ENCODE measurements at regions not wholly inside any gene's neighbourhood (a gene's known extent, or its start where the extent isn't known, plus 50 kb on each side); places are given as distances from the start of the nearest gene placed in this dataset.

DNA sequence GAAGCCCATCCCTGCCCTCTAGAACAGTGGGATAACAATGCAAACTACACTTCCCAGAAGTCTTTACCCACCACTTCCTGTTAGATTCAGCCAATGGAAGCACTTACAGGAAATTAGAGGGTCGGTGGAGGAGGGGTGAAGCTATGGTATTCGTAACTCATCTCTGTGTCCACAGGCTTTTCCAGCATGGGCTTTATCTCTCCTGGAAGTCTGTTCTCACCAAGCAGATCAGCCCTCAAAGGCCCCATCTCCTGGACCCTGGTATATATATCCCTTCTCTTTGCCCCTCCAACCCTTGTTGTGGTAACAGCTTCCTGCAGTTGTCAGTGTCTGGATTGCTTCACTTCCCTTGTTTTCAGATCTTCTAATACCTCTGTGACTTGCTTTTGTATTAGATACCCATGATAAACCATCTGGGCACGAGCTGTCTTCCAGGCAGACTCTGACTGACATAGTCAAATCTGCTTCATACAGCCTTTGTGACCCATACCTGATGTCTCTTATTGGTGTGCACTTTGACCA lies 475.0 kb upstream of the POU3F3 start:
- H3K4me3 Mint-ChIP-seq, result peak overlapping the region; percentile 88
- H3K9me3 Mint-ChIP-seq, result no peaks in the 10 kb centered on the region
- no peaks in the 10 kb centered on the region for H3K27me3 Mint-ChIP-seq
- no peaks in the 10 kb centered on the region for H3K36me3 Mint-ChIP-seq
- peaks cover 20% of the 10 kb centered on the region for H3K4me1 Mint-ChIP-seq
- H3K27ac Mint-ChIP-seq, result peak overlapping the region; percentile 60

GRCh38 chr2:104384961-104385360 lies 469.0 kb upstream of the POU3F3 start:
- H3K9me3 Mint-ChIP-seq, result peaks cover 4% of the 10 kb centered on the region
- H3K27me3 Mint-ChIP-seq, result peaks cover 8% of the 10 kb centered on the region
- H3K4me1 Mint-ChIP-seq, result peaks cover 4% of the 10 kb centered on the region
- no peak overlapping the region for H3K4me3 Mint-ChIP-seq
- no peak overlapping the region for H3K27ac Mint-ChIP-seq
- no peaks in the 10 kb centered on the region for H3K36me3 Mint-ChIP-seq

DNA sequence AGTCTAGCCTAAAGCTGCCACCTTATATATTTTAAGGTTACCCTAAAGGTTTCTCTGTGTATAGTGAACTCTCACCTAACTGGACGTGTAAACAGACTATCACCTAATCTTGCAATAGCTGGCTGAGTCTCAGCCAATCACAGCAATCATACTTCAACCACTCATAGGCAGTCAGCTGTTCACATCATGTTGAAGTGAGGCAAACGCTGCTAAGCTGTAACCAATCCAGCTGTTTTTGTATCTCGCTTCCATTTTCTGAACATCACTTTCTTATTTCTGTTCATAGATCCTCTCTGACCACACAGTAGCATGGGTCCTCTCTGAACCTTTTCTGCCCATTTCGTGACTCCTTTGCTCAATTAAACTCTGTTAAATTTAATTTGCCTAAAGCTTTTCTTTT lies 468.2 kb upstream of the POU3F3 start:
- Mint-ChIP-seq H3K36me3 (no peaks in the 10 kb centered on the region), H3K27ac (no peak overlapping the region), H3K4me1 (no peaks in the 10 kb centered on the region), H3K27me3 (peaks cover 8% of the 10 kb centered on the region), H3K9me3 (peaks cover 4% of the 10 kb centered on the region), H3K4me3 (no peak overlapping the region)

GRCh38 chr2:104388296-104388695 lies 465.6 kb upstream of the POU3F3 start:
- Mint-ChIP-seq H3K36me3 (no peaks in the 10 kb centered on the region), H3K9me3 (peaks cover 4% of the 10 kb centered on the region), H3K27me3 (peaks cover 10% of the 10 kb centered on the region), H3K4me1 (no peaks in the 10 kb centered on the region), H3K4me3 (no peak overlapping the region), H3K27ac (no peak overlapping the region)

DNA sequence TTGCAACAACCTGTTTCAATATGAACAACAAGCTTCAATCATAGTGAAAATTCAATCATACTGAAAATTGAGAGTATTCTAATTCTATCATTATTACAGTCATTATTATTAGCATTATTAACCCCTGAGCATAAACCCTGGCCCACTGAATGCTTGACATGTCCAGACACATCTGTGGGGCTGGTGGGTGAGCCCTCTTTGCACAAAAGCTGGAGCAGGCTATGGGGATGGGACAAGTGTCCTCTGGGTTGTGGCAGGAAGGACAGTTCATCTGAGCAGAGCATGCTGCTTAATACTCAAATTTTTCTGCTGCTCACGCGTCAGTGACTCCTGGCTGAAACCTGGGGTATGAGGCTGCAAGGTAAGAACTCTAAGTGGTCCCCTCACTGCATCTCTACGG lies 451.1 kb upstream of the POU3F3 start:
- Mint-ChIP-seq H3K27ac (no peak overlapping the region), H3K4me3 (no peak overlapping the region), H3K27me3 (peaks cover 6% of the 10 kb centered on the region), H3K9me3 (no peaks in the 10 kb centered on the region), H3K36me3 (no peaks in the 10 kb centered on the region), H3K4me1 (no peaks in the 10 kb centered on the region)

- no peak overlapping the region for H3K27ac Mint-ChIP-seq
- peaks cover 4% of the 10 kb centered on the region for H3K27me3 Mint-ChIP-seq
- no peaks in the 10 kb centered on the region for H3K36me3 Mint-ChIP-seq
- no peaks in the 10 kb centered on the region for H3K9me3 Mint-ChIP-seq
- H3K4me1 Mint-ChIP-seq, result no peaks in the 10 kb centered on the region
- H3K4me3 Mint-ChIP-seq, result no peak overlapping the region
Measured at GRCh38 chr2:104404526-104404925, 449.4 kb upstream of the POU3F3 start.

- Mint-ChIP-seq H3K4me1 (no peaks in the 10 kb centered on the region), H3K9me3 (no peaks in the 10 kb centered on the region), H3K27ac (peak overlapping the region; percentile 49), H3K4me3 (no peak overlapping the region), H3K27me3 (peaks cover 4% of the 10 kb centered on the region), H3K36me3 (no peaks in the 10 kb centered on the region)
Measured at GRCh38 chr2:104405623-104406022, 448.3 kb upstream of the POU3F3 start.

DNA sequence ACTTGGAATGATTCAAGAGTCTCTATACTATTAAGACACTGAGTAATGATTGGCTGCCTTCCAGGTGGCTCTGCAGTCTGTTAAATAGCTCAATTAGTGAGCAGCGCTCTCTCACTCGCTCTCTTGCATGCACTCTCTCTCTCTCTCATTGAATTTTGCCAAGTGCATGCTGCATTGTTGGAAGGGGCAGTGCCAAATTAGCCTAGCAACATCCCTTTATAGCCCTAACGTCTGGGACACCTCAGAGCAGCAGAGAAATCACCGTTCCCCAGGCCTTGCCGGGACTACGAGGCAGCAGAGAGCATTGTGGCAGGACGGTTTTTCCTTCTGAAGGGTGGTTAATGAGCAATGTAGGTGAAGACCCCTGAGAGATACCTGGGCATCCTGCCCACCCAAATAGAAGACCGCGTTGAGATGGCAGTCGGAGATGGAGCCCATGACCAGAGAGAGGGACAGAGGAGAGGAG lies 447.6 kb upstream of the POU3F3 start:
- no peaks in the 10 kb centered on the region for H3K4me1 Mint-ChIP-seq
- peaks cover 4% of the 10 kb centered on the region for H3K27me3 Mint-ChIP-seq
- no peaks in the 10 kb centered on the region for H3K9me3 Mint-ChIP-seq
- no peaks in the 10 kb centered on the region for H3K36me3 Mint-ChIP-seq
- no peak overlapping the region for H3K27ac Mint-ChIP-seq
- no peak overlapping the region for H3K4me3 Mint-ChIP-seq

DNA sequence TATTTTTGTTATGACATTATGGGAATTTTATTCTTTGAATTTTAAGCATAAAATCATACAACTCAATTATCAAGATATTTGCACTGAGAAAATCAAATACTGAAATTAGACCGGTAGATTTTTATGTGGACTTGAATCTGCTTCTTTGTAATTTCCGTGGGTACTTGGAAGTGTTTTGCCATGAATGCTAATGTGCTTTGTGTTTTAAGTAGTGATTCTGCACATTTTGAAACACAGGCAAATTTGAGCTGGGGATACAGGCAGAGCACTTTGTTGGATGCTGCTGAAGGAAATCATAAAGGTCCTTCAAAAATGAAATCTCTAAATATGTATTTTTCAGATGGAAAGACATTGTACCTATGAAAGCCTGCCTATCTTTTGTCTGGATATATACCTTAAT lies 446.3 kb upstream of the POU3F3 start:
- no peaks in the 10 kb centered on the region for H3K4me1 Mint-ChIP-seq
- H3K27ac Mint-ChIP-seq, result no peak overlapping the region
- H3K4me3 Mint-ChIP-seq, result no peak overlapping the region
- no peaks in the 10 kb centered on the region for H3K36me3 Mint-ChIP-seq
- no peaks in the 10 kb centered on the region for H3K9me3 Mint-ChIP-seq
- H3K27me3 Mint-ChIP-seq, result peaks cover 3% of the 10 kb centered on the region

DNA sequence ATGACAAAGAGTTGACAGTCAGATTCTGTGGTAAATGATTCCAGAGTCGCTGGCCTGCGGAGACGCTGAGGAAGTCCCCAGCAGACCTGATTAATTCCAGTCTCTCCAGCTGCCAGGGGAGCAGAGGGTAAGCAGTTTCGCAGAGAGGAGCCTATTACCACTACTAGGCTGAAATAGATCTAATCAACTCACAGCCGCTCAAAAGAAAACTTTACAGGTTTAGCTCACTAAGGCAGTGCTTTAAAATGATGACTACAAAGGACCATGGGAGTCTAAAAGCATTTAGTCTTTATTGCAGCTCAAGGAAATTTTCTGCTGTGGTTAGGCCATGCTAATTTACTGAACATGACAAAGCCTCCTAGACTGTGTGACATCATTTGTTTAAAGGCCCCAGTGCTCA lies 445.6 kb upstream of the POU3F3 start:
- Mint-ChIP-seq H3K4me3 (no peak overlapping the region), H3K27ac (no peak overlapping the region), H3K36me3 (no peaks in the 10 kb centered on the region), H3K27me3 (peaks cover 3% of the 10 kb centered on the region), H3K9me3 (no peaks in the 10 kb centered on the region), H3K4me1 (no peaks in the 10 kb centered on the region)

GRCh38 chr2:104410136-104410535 lies 443.8 kb upstream of the POU3F3 start:
- Mint-ChIP-seq H3K27ac (no peak overlapping the region), H3K9me3 (no peaks in the 10 kb centered on the region), H3K4me1 (no peaks in the 10 kb centered on the region), H3K36me3 (no peaks in the 10 kb centered on the region), H3K27me3 (peaks cover 4% of the 10 kb centered on the region), H3K4me3 (no peak overlapping the region)

DNA sequence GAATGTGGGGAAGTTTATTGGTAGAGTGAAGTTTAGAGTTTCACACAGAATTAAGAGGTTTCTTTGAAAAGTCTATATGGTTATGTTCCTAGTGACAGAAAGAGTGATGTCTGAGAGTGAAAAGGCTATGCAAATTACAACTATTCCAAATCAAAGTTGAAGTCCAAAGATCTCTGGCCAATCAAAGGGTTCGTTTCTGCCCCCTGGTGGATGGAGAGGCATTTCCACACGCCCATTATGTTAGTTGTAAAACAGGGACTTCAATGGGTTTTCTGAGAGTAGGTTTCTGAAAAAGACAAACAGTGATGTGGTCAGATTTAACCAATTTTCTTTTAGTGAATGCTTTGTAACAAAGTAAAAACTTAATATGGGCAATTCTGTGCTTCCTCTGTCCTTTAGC lies 441.5 kb upstream of the POU3F3 start:
- Mint-ChIP-seq H3K4me3 (no peak overlapping the region), H3K27me3 (peaks cover 2% of the 10 kb centered on the region), H3K27ac (no peak overlapping the region), H3K4me1 (no peaks in the 10 kb centered on the region), H3K36me3 (no peaks in the 10 kb centered on the region), H3K9me3 (no peaks in the 10 kb centered on the region)

GRCh38 chr2:104413890-104414289 lies 440.0 kb upstream of the POU3F3 start:
- peaks cover 2% of the 10 kb centered on the region for H3K27me3 Mint-ChIP-seq
- H3K9me3 Mint-ChIP-seq, result no peaks in the 10 kb centered on the region
- no peak overlapping the region for H3K27ac Mint-ChIP-seq
- no peaks in the 10 kb centered on the region for H3K4me1 Mint-ChIP-seq
- H3K4me3 Mint-ChIP-seq, result no peak overlapping the region
- H3K36me3 Mint-ChIP-seq, result no peaks in the 10 kb centered on the region

DNA sequence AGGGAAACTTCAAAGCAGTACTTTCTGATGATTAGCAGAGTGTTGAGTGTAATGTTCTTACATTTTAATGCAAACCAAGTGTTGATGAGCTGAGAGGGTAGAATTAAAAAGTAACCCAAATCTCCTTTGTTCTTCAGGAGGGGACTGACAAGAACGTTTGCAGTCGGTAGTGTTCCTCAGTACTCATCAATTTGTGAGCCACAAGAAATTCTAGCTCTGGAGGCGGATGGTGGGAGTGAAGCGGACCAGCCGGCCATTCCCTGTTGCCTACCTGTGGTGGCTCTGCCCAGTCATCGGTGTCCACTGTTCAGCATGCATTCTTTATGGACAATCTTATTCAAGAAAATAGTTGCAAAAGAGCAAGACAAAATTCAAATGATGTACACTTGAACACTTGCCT lies 438.6 kb upstream of the POU3F3 start:
- H3K4me3 Mint-ChIP-seq, result no peak overlapping the region
- H3K36me3 Mint-ChIP-seq, result no peaks in the 10 kb centered on the region
- H3K9me3 Mint-ChIP-seq, result no peaks in the 10 kb centered on the region
- peaks cover 2% of the 10 kb centered on the region for H3K27me3 Mint-ChIP-seq
- no peak overlapping the region for H3K27ac Mint-ChIP-seq
- H3K4me1 Mint-ChIP-seq, result no peaks in the 10 kb centered on the region

- H3K27ac Mint-ChIP-seq, result no peak overlapping the region
Measured at GRCh38 chr2:104416339-104417000, 437.4 kb upstream of the POU3F3 start.

DNA sequence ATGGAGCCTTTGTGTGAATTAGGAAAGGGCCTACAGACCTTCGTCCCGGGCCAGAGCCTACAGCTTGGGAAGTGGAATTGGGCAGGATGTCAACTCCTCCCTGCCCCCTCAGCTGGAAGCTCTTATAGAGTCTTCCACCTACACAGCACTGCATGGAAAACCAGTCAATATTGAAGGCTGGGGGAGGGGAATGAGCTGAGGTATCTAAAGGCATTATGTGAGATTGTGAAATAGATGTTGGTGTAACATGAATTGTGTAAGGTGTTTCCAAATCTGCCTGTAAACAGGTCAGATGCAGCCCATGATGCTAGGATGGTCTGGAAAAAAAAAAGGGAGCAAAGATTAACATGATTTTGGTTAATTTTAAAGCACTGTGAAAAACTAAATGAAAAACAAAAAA lies 433.5 kb upstream of the POU3F3 start:
- Mint-ChIP-seq H3K9me3 (no peaks in the 10 kb centered on the region), H3K4me3 (no peak overlapping the region), H3K4me1 (no peaks in the 10 kb centered on the region), H3K27me3 (no peaks in the 10 kb centered on the region), H3K27ac (no peak overlapping the region), H3K36me3 (no peaks in the 10 kb centered on the region)

More at GRCh38 chr2:104416339-104417000, 437.4 kb upstream of the POU3F3 start:
- H3K9me3 Mint-ChIP-seq, result no peaks in the 10 kb centered on the region
- H3K36me3 Mint-ChIP-seq, result no peaks in the 10 kb centered on the region
- H3K4me1 Mint-ChIP-seq, result no peaks in the 10 kb centered on the region
- peaks cover 2% of the 10 kb centered on the region for H3K27me3 Mint-ChIP-seq
- no peak overlapping the region for H3K4me3 Mint-ChIP-seq

GRCh38 chr2:104420953-104421352 lies 433.0 kb upstream of the POU3F3 start:
- Mint-ChIP-seq H3K27ac (no peak overlapping the region), H3K27me3 (no peaks in the 10 kb centered on the region), H3K4me3 (no peak overlapping the region)

More at GRCh38 chr2:104420953-104421352, 433.0 kb upstream of the POU3F3 start:
- H3K4me1 Mint-ChIP-seq, result no peaks in the 10 kb centered on the region
- H3K36me3 Mint-ChIP-seq, result no peaks in the 10 kb centered on the region
- no peaks in the 10 kb centered on the region for H3K9me3 Mint-ChIP-seq

Data from activated naive CD4-positive, alpha-beta T cell treated with anti-CD3 and anti-CD28 coated beads, Interleukin-2, amount 50 U/mL, for 24 hours (primary cell).